SKM-1 treated with dmso at 0.1 percent for 144 hours (cell line): ENCODE measurements at regions not wholly inside any gene's neighbourhood (a gene's known extent, or its start where the extent isn't known, plus 50 kb on each side); places are given as distances from the start of the nearest gene placed in this dataset.

Experiments used
- DNase-seq: peaks from one replicate; lab custom pipeline; 2025; ENCODE audit not compliant: unreplicated experiment; lab: John Stamatoyannopoulos, UW

GRCh38 chr6:77403424-77403823, 59.9 kb downstream of the HTR1B start:
- DNase-seq, result no peak

- no peak for DNase-seq
Measured at GRCh38 chr6:77401231-77401630, 62.1 kb downstream of the HTR1B start.

GRCh38 chr6:77397561-77397960, 65.7 kb downstream of the HTR1B start:
- DNase-seq, result no peak

GRCh38 chr6:77389402-77389801, 73.9 kb downstream of the HTR1B start:
- no peak for DNase-seq

- no peak for DNase-seq
Measured at GRCh38 chr6:77383026-77383425, 80.3 kb downstream of the HTR1B start.

GRCh38 chr6:77373955-77374354, 89.3 kb downstream of the HTR1B start:
- no peak for DNase-seq

- no peak for DNase-seq
Measured at GRCh38 chr6:77371748-77372147, 91.5 kb downstream of the HTR1B start.

- DNase-seq, result no peak
Measured at GRCh38 chr6:77368660-77369313, 94.5 kb downstream of the HTR1B start.

GRCh38 chr6:77366798-77367197, 96.5 kb downstream of the HTR1B start:
- DNase-seq, result no peak

- DNase-seq, result no peak
Measured at GRCh38 chr6:77363702-77364101, 99.6 kb downstream of the HTR1B start.

GRCh38 chr6:77362055-77362454, 101.2 kb downstream of the HTR1B start:
- no peak for DNase-seq

- DNase-seq, result no peak
Measured at GRCh38 chr6:77361018-77361417, 102.3 kb downstream of the HTR1B start.

- DNase-seq, result no peak
Measured at GRCh38 chr6:77356821-77357220, 106.5 kb downstream of the HTR1B start.

- DNase-seq, result no peak
Measured at GRCh38 chr6:77354581-77354980, 108.7 kb downstream of the HTR1B start.

- no peak for DNase-seq
Measured at GRCh38 chr6:77353129-77353528, 110.2 kb downstream of the HTR1B start.

GRCh38 chr6:77341058-77341986, 122.0 kb downstream of the HTR1B start:
- no peak for DNase-seq

GRCh38 chr6:77340331-77340730, 123.0 kb downstream of the HTR1B start:
- no peak for DNase-seq

GRCh38 chr6:77339926-77340325, 123.4 kb downstream of the HTR1B start:
- no peak for DNase-seq

GRCh38 chr6:77337392-77337791, 125.9 kb downstream of the HTR1B start:
- DNase-seq, result no peak

- DNase-seq, result no peak
Measured at GRCh38 chr6:77334093-77334492, 129.2 kb downstream of the HTR1B start.

GRCh38 chr6:77332915-77333623, 130.2 kb downstream of the HTR1B start:
- DNase-seq, result no peak

- DNase-seq, result no peak
Measured at GRCh38 chr6:77326711-77327110, 136.6 kb downstream of the HTR1B start.
